ENCODE measurements at regions not wholly inside any gene's neighbourhood (a gene's known extent, or its start where the extent isn't known, plus 50 kb on each side); places are given as distances from the start of the nearest gene placed in this dataset.

- no peaks in the 10 kb centered on the region for H3K9me1 ChIP-seq (ENCODE audit: control insufficient read depth, extremely low read depth, insufficient read depth, low read length)
- TF ChIP-seq, protein P1, sequence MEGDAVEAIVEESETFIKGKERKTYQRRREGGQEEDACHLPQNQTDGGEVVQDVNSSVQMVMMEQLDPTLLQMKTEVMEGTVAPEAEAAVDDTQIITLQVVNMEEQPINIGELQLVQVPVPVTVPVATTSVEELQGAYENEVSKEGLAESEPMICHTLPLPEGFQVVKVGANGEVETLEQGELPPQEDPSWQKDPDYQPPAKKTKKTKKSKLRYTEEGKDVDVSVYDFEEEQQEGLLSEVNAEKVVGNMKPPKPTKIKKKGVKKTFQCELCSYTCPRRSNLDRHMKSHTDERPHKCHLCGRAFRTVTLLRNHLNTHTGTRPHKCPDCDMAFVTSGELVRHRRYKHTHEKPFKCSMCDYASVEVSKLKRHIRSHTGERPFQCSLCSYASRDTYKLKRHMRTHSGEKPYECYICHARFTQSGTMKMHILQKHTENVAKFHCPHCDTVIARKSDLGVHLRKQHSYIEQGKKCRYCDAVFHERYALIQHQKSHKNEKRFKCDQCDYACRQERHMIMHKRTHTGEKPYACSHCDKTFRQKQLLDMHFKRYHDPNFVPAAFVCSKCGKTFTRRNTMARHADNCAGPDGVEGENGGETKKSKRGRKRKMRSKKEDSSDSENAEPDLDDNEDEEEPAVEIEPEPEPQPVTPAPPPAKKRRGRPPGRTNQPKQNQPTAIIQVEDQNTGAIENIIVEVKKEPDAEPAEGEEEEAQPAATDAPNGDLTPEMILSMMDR (optimal IDR thresholded peaks at IDR 0.05 in 1 of 3, IDR thresholded peaks at IDR 0.05 in 1 of 3, conservative IDR thresholded peaks at IDR 0.05 in 1 of 3; ENCODE audit: extremely low read depth in 1 of 3, insufficient read depth in 2 of 3, low read length in 3 of 3), result no peak
- no peak for TF ChIP-seq EZH2 (IDR thresholded peaks at IDR 0.05; ENCODE audit: low read length)
- dilution Hi-C loops (cut with MboI; ENCODE audit: extremely low pct_ligation_motif_present, low sequenced_read_pairs), result no loop called here
- no peaks in the 10 kb centered on the region for H3K27me3 ChIP-seq (ENCODE audit: control insufficient read depth, extremely low read depth, insufficient read depth, low read length)
- FAIRE-seq (no peak), DNase-seq (ENCODE audit: low read depth, low spot score) (no peak)
- H4K20me1 ChIP-seq (ENCODE audit: control insufficient read depth, extremely low read depth, insufficient read depth, low read length), result no peaks in the 10 kb centered on the region
- no peaks in the 10 kb centered on the region for H3K9me3 ChIP-seq (ENCODE audit: control insufficient read depth, low read depth, low read length)
- H2AFZ ChIP-seq (ENCODE audit: control insufficient read depth, low read length), result no peak overlapping the region
- H3K9ac ChIP-seq (ENCODE audit: control insufficient read depth, extremely low read depth, insufficient read depth, low read length), result no peak overlapping the region
- H3K36me3 ChIP-seq (ENCODE audit: control insufficient read depth in 2 of 2, extremely low read depth in 1 of 2, insufficient read depth in 2 of 2, low read length in 2 of 2), result no peaks in the 10 kb centered on the region
- no peaks in the 10 kb centered on the region for H3K4me1 ChIP-seq (ENCODE audit: control insufficient read depth, extremely low read depth, insufficient read depth, low read length)
- H3K27ac ChIP-seq (ENCODE audit: control insufficient read depth, insufficient read depth, low read length), result no peak overlapping the region
- H3K4me3 ChIP-seq (ENCODE audit: control insufficient read depth in 2 of 3, extremely low read depth in 1 of 3, insufficient read depth in 2 of 3, low read depth in 1 of 3, low read length in 3 of 3), result no peak overlapping the region
- no peaks in the 10 kb centered on the region for H3K79me2 ChIP-seq (ENCODE audit: control insufficient read depth, insufficient read depth, low read length)
- no peak overlapping the region for H3K4me2 ChIP-seq (ENCODE audit: control insufficient read depth, extremely low read depth, insufficient read depth, low read depth, low read length)
These were observed 296.4 kb downstream of the TLR4 start for GRCh38 chr9:118000581-118000980.

DNA sequence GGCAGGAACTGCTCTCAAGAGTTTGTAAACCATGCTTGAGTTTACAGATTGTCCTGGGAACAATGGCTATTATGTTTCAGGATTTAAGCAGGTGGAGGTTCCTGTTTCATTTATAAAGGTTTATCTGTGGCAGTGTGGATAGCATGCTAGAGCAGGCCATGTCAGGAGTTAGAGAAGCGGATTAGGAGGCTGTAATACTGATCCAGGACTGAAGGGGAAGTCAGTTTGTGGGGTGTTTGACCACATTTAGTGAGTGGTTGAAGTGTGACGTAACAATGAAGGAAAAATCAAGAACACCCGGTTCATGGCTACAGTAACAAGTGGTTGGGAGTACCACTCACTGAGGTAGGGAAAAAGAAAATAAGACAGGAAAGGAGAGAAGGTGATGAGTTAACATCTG is 299.0 kb downstream of the TLR4 start:
- DNase-seq (ENCODE audit: low read depth, low spot score) (no peak), FAIRE-seq (no peak)
- H3K9ac ChIP-seq (ENCODE audit: control insufficient read depth, extremely low read depth, insufficient read depth, low read length), result no peak overlapping the region
- no peak overlapping the region for H2AFZ ChIP-seq (ENCODE audit: control insufficient read depth, low read length)
- TF ChIP-seq, protein P1 (optimal IDR thresholded peaks at IDR 0.05 in 1 of 3, IDR thresholded peaks at IDR 0.05 in 1 of 3, conservative IDR thresholded peaks at IDR 0.05 in 1 of 3; ENCODE audit: extremely low read depth in 1 of 3, insufficient read depth in 2 of 3, low read length in 3 of 3), result no peak
- no peak for TF ChIP-seq EZH2 (IDR thresholded peaks at IDR 0.05; ENCODE audit: low read length)
- no peaks in the 10 kb centered on the region for H3K4me1 ChIP-seq (ENCODE audit: control insufficient read depth, extremely low read depth, insufficient read depth, low read length)
- dilution Hi-C loops (cut with MboI; ENCODE audit: extremely low pct_ligation_motif_present, low sequenced_read_pairs), result no loop called here
- H3K27ac ChIP-seq (ENCODE audit: control insufficient read depth, insufficient read depth, low read length), result no peak overlapping the region
- H3K4me3 ChIP-seq (ENCODE audit: control insufficient read depth in 2 of 3, extremely low read depth in 1 of 3, insufficient read depth in 2 of 3, low read depth in 1 of 3, low read length in 3 of 3), result no peak overlapping the region
- no peak overlapping the region for H3K4me2 ChIP-seq (ENCODE audit: control insufficient read depth, extremely low read depth, insufficient read depth, low read depth, low read length)
- H4K20me1 ChIP-seq (ENCODE audit: control insufficient read depth, extremely low read depth, insufficient read depth, low read length), result no peaks in the 10 kb centered on the region
- H3K9me1 ChIP-seq (ENCODE audit: control insufficient read depth, extremely low read depth, insufficient read depth, low read length), result no peaks in the 10 kb centered on the region
- no peaks in the 10 kb centered on the region for H3K27me3 ChIP-seq (ENCODE audit: control insufficient read depth, extremely low read depth, insufficient read depth, low read length)
- H3K9me3 ChIP-seq (ENCODE audit: control insufficient read depth, low read depth, low read length), result no peaks in the 10 kb centered on the region
- no peaks in the 10 kb centered on the region for H3K79me2 ChIP-seq (ENCODE audit: control insufficient read depth, insufficient read depth, low read length)
- H3K36me3 ChIP-seq (ENCODE audit: control insufficient read depth in 2 of 2, extremely low read depth in 1 of 2, insufficient read depth in 2 of 2, low read length in 2 of 2), result no peaks in the 10 kb centered on the region
